AG04449 (cell line): ENCODE measurements at regions not wholly inside any gene's neighbourhood (a gene's known extent, or its start where the extent isn't known, plus 50 kb on each side); places are given as distances from the start of the nearest gene placed in this dataset.

Experiments
- CTCF ChIA-PET: fragments of 350-600 bp; formaldehyde crosslinking; extraction: SDS; loops from one replicate; lab custom pipeline; 2021; ENCODE audit warnings: antibody characterized with exemption; lab: Yijun Ruan, JAX
- POLR2A ChIA-PET: fragments of 400-600, 350-600 bp; formaldehyde crosslinking; extraction: SDS; loops from one replicate; lab custom pipeline; 2020; ENCODE audit warnings: antibody characterized with exemption, inconsistent platforms; lab: Yijun Ruan, JAX
- DNase-seq: peaks from one replicate; pipeline ENCODE4 v3.0.0-alpha.2; 2010; ENCODE audit warnings: low read depth, low spot score
- H3K4me3 ChIP-seq: 2 replicates; pipeline ENCODE4 v1.5.1; 2011; ENCODE audit warnings: low read depth, mild to moderate bottlenecking, control low read depth, low read length
- TF ChIP-seq, protein P1 (sequence below): IDR thresholded peaks from one replicate; pipeline ENCODE4 v1.5.1; 2011; ENCODE audit warnings: mild to moderate bottlenecking, moderate library complexity, low read length, control low read depth, inconsistent platforms; ENCODE audit not compliant: insufficient read depth; ENCODE audit errors: missing control alignments

DNA sequence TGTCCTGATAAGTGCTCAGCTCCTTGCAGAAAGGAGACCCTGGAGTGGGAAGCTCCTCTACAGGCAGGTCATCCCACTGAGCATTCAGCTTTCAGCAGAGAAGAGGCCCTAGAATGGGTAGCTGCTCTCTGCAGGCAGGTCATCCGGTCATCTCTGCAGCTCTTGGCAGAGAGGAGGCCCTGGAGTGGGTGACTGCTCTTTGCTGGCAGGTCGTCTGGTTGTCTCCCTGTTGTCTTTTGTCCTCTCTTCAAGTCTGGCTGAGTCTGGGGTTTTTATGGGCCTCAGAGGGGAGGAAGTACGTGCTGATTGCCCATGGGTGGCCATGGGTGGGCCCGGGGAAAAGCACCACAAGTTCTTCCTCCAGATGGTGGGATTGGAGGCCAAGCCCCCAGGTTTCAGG lies 250.3 kb upstream of the EDNRB start:
- H3K4me3 ChIP-seq: no peak overlapping the region
- CTCF ChIA-PET: no interaction called here
- DNase-seq: no peak
- POLR2A ChIA-PET: no interaction called here
- TF ChIP-seq, protein P1, sequence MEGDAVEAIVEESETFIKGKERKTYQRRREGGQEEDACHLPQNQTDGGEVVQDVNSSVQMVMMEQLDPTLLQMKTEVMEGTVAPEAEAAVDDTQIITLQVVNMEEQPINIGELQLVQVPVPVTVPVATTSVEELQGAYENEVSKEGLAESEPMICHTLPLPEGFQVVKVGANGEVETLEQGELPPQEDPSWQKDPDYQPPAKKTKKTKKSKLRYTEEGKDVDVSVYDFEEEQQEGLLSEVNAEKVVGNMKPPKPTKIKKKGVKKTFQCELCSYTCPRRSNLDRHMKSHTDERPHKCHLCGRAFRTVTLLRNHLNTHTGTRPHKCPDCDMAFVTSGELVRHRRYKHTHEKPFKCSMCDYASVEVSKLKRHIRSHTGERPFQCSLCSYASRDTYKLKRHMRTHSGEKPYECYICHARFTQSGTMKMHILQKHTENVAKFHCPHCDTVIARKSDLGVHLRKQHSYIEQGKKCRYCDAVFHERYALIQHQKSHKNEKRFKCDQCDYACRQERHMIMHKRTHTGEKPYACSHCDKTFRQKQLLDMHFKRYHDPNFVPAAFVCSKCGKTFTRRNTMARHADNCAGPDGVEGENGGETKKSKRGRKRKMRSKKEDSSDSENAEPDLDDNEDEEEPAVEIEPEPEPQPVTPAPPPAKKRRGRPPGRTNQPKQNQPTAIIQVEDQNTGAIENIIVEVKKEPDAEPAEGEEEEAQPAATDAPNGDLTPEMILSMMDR: no peak

DNA sequence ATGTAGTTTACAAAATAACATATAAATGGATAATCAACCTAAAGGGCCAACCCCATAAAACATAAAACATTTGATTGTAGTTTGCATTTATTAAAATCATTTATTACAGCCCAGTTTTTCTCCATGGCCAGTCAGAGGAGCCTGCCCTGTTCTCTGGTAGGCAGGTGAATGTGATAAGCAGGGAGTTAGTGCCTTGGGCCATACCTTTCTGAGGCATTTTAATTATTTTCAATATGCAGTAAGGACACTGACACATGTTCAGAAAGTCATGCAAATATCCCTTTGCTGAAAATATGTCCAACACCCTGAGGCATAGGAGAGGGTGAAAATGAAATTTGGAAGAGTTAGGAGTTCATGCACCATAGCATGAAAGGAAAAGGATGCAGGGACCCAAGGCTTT lies 242.6 kb upstream of the EDNRB start:
- POLR2A ChIA-PET: no interaction called here

DNA sequence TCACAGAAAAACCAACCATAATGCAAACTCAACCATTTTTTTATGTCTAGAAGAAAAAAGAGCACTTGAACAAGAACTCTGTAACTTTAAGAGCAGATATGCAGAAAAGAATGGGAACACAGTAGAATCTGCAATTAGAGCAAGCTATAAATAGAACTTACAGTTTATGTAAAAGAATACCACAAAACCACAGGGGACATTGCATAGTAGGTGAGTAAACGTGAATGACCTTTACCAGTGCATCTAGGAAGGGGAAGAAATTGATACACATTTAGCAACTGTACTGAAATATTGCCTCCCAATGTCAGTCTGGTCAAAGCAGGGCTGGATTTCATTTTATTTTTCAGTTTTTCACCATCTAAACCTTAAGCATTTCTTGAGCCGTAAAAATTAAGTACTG lies 242.2 kb upstream of the EDNRB start:
- no peak overlapping the region for H3K4me3 ChIP-seq
- peak; percentile 31 for DNase-seq
- ChIA-PET CTCF (interaction anchor here (1.0 kb wide), 1 partner anchor 23 kb away, joined by 3 read pairs; no protein-coding TSS in a partner anchor), POLR2A (no interaction called here)
- TF ChIP-seq, protein P1: no peak

More for the DNA sequence above, 242.6 kb upstream of the EDNRB start:
- no peak for DNase-seq
- TF ChIP-seq, protein P1: no peak
- no peak overlapping the region for H3K4me3 ChIP-seq
- CTCF ChIA-PET: no interaction called here

DNA sequence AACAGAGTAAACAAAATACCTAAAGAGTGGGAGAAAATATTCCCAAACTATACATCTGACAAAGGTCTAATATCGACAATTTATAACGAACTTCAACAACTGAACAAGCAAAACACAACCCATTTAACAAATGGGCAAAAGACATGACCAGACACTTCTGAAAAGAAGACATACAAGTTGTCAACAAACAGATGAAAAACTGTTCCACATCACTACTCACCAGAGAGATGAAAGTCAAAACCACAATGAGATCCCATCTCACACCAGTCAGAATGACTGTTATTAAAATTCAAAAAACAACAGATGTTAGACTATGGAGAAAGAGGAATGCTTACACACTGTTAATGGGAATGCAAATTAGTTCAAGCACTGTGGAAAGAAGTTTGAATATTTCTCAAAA lies 233.8 kb upstream of the EDNRB start:
- H3K4me3 ChIP-seq: no peak overlapping the region
- ChIA-PET POLR2A (no interaction called here), CTCF (interaction anchor here (1.6 kb wide), 1 partner anchor 826 kb away, joined by 5 read pairs; no protein-coding TSS in a partner anchor)
- TF ChIP-seq, protein P1: no peak
- no peak for DNase-seq

DNA sequence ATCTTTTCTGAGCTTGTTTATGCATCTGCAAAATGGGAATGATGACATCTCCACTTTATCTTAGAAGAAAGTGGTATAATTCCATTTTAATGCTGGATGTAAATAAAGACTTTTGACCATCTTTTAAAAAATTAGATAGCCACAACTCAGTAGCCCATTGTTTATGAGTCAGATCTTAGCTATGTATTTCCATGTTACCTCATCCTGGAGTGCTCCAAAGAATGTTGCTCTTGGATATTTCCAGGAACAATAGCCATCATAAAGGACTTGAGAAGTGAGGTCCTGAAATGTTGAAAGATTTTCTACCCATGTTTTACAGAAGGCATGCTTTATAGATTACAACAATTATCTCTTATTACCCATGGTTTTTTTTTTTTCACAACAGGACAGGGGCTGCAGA lies 229.3 kb upstream of the EDNRB start:
- DNase-seq: no peak
- POLR2A ChIA-PET: no interaction called here
- TF ChIP-seq, protein P1: no peak
- H3K4me3 ChIP-seq: no peak overlapping the region
- CTCF ChIA-PET: interaction anchor here (1.0 to 1.9 kb wide), 2 partner anchors 10 kb away, joined by 3 to 12 read pairs; no protein-coding TSS in a partner anchor

DNA sequence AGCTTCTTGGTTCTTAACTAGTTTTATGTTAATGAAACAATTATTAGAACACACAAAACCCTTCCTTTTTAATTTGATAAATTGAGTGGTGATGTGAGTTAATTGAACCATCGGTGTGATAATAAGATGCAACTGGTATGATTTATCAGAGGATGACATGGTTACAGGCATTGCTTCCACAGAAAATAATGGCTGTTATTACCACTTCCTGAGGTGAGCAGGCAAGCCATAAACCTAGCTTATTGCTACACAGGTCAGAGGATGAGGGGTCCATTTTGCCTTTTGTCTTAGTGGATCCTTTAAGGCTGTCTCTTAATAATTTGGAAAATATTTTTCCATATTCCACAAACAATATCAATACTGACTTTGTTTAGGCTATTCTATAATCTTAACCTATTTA lies 226.6 kb upstream of the EDNRB start:
- POLR2A ChIA-PET: no interaction called here
- CTCF ChIA-PET: interaction anchor here (0.7 kb wide), 1 partner anchor 16 kb away, joined by 3 read pairs; no protein-coding TSS in a partner anchor

More for the DNA sequence above, 226.6 kb upstream of the EDNRB start:
- TF ChIP-seq, protein P1: no peak
- DNase-seq: no peak
- H3K4me3 ChIP-seq: no peak overlapping the region
